ENCODE measurements at regions not wholly inside any gene's neighbourhood (a gene's known extent, or its start where the extent isn't known, plus 50 kb on each side); places are given as distances from the start of the nearest gene placed in this dataset.

GRCh38 chr4:187617113-187617512, 378.5 kb upstream of the ZFP42 start:
- TF ChIP-seq POU5F1 (IDR thresholded peaks at IDR 0.05; ENCODE audit: low read depth, low read length) = no peak
- TF ChIP-seq, protein P1, sequence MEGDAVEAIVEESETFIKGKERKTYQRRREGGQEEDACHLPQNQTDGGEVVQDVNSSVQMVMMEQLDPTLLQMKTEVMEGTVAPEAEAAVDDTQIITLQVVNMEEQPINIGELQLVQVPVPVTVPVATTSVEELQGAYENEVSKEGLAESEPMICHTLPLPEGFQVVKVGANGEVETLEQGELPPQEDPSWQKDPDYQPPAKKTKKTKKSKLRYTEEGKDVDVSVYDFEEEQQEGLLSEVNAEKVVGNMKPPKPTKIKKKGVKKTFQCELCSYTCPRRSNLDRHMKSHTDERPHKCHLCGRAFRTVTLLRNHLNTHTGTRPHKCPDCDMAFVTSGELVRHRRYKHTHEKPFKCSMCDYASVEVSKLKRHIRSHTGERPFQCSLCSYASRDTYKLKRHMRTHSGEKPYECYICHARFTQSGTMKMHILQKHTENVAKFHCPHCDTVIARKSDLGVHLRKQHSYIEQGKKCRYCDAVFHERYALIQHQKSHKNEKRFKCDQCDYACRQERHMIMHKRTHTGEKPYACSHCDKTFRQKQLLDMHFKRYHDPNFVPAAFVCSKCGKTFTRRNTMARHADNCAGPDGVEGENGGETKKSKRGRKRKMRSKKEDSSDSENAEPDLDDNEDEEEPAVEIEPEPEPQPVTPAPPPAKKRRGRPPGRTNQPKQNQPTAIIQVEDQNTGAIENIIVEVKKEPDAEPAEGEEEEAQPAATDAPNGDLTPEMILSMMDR (IDR thresholded peaks at IDR 0.05; ENCODE audit: control extremely low read depth in 1 of 3, insufficient read depth in 1 of 3, low read depth in 1 of 3, low read length in 3 of 3) = no peak
- no peak for TF ChIP-seq SIN3A (conservative IDR thresholded peaks at IDR 0.05 in 1 of 2, IDR thresholded peaks at IDR 0.05 in 1 of 2; ENCODE audit: low read depth in 1 of 2, low read length in 2 of 2)
- TF ChIP-seq POLR2A (IDR thresholded peaks at IDR 0.05; ENCODE audit: control extremely low read depth in 1 of 2, low read depth in 2 of 2, low read length in 2 of 2) = no peak
- no peak for TF ChIP-seq JUN (IDR thresholded peaks at IDR 0.05; ENCODE audit: low read depth, low read length)
- no peak for TF ChIP-seq SP2 (IDR thresholded peaks at IDR 0.05; ENCODE audit: low read length)
- TF ChIP-seq EZH2 (IDR thresholded peaks at IDR 0.05; ENCODE audit: low read depth, low read length, severe bottlenecking) = no peak
- TF ChIP-seq TAF1 (IDR thresholded peaks at IDR 0.05; ENCODE audit: low read depth, low read length) = no peak
- no peak for TF ChIP-seq GABPA (IDR thresholded peaks at IDR 0.05; ENCODE audit: borderline replicate concordance, insufficient read depth, low read length)
- no peak for TF ChIP-seq JUND (IDR thresholded peaks at IDR 0.05; ENCODE audit: low read length)
- no peak for TF ChIP-seq POLR2AphosphoS5 (IDR thresholded peaks at IDR 0.05; ENCODE audit: low read depth, low read length)

Measured in H1 (cell line).